Sigmoid colon (tissue), 4 donors: ENCODE measurements at regions not wholly inside any gene's neighbourhood (a gene's known extent, or its start where the extent isn't known, plus 50 kb on each side); places are given as distances from the start of the nearest gene placed in this dataset.

Source experiments
- CTCF ChIP-seq, 4 experiments: fragments of 450-650 bp in 3 of 4; fragments of 200-600 bp in 1 of 4; IDR thresholded peaks; one replicate each; pipeline ENCODE4 v1.5.1; 2016 to 2019; ENCODE audit warnings: antibody characterized with exemption in 4 of 4, mild to moderate bottlenecking in 3 of 4, moderate library complexity in 2 of 4
- EP300 ChIP-seq, 4 donors: sonication (generic); formaldehyde crosslinking; IDR thresholded peaks; one replicate each; pipeline ENCODE4 v1.6.1; 2017; ENCODE audit warnings: antibody characterized with exemption in 4 of 4

DNA sequence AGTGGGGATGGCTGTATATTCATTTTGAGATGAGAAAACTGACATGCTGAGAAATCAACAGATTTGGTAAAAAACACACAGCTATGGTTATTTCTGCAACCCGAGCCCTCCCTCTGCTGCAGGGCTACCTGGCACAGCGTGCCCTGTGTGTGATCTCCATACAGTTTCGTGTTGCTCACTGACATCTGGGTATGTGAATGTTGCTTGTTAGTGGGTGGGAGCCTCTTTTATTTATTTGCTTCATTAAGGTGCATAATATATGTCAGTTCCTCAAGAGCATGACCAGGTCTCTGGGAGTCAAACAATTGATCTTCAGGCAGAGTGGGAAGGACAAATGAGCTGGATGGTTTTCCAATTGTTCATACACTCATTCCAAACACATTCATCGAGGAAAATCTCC lies 139.1 kb upstream of the FHL2 start:
- no peak for TF ChIP-seq CTCF (IDR thresholded peaks at IDR 0.05)
- no peak for TF ChIP-seq EP300 (IDR thresholded peaks at IDR 0.05)
